Muscle layer of duodenum (tissue), 2 donors: ENCODE measurements at regions not wholly inside any gene's neighbourhood (a gene's known extent, or its start where the extent isn't known, plus 50 kb on each side); places are given as distances from the start of the nearest gene placed in this dataset.
A peak's percentile ranks its signal among the peaks of the same experiment; 100 is the strongest.

Source experiments
- H3K27ac ChIP-seq: one replicate; pipeline ENCODE4 v1.7.0; 2013; ENCODE audit warnings: mild to moderate bottlenecking, low read length
- H3K27me3 ChIP-seq: one replicate; pipeline ENCODE4 v1.7.0; 2013; ENCODE audit warnings: low read depth, mild to moderate bottlenecking, control low read depth, low read length
- H3K36me3 ChIP-seq, 2 donors: one replicate each; pipeline ENCODE4 v1.7.0; 2013; ENCODE audit warnings: low read length in 2 of 2, control low read depth in 1 of 2, mild to moderate bottlenecking in 1 of 2; ENCODE audit not compliant: insufficient read depth in 2 of 2, control insufficient read depth in 1 of 2
- H3K4me1 ChIP-seq, 2 donors: one replicate each; pipeline ENCODE4 v1.7.0; 2013; ENCODE audit warnings: low read length in 2 of 2, mild to moderate bottlenecking in 2 of 2, control low read depth in 1 of 2, moderate library complexity in 1 of 2; ENCODE audit not compliant: insufficient read depth in 2 of 2, control insufficient read depth in 1 of 2
- H3K4me3 ChIP-seq, 2 donors: one replicate each; pipeline ENCODE4 v1.7.0; 2013; ENCODE audit warnings: low read length in 2 of 2, low read depth in 1 of 2, mild to moderate bottlenecking in 1 of 2
- H3K9me3 ChIP-seq, 2 donors: one replicate each; pipeline ENCODE4 v1.7.0; 2013; ENCODE audit warnings: low read length in 2 of 2, control low read depth in 1 of 2, mild to moderate bottlenecking in 1 of 2; ENCODE audit not compliant: control insufficient read depth in 1 of 2
- donor health status: healthy.

- Histone ChIP-seq H3K4me1 (no peaks in the 10 kb centered on the region), H3K27ac (no peak overlapping the region), H3K27me3 (no peaks in the 10 kb centered on the region), H3K4me3 (no peak overlapping the region), H3K36me3 (no peaks in the 10 kb centered on the region), H3K9me3 (peaks cover 9 to 11% of the 10 kb centered on the region in 2 donors)
Measured at GRCh38 chr1:68608289-68608688, 111.4 kb upstream of the DEPDC1 start.

- Histone ChIP-seq H3K27me3 (no peaks in the 10 kb centered on the region), H3K9me3 (peaks cover 11% of the 10 kb centered on the region in 2 donors), H3K4me3 (no peak overlapping the region), H3K36me3 (no peaks in the 10 kb centered on the region), H3K27ac (no peak overlapping the region), H3K4me1 (no peaks in the 10 kb centered on the region)
Measured at GRCh38 chr1:68615312-68615711, 118.4 kb upstream of the DEPDC1 start.

- peaks cover 2 to 14% of the 10 kb centered on the region in 2 donors for H3K9me3 ChIP-seq
- H3K4me1 ChIP-seq = no peaks in the 10 kb centered on the region
- no peaks in the 10 kb centered on the region for H3K27me3 ChIP-seq
- H3K4me3 ChIP-seq = no peak overlapping the region
- no peak overlapping the region for H3K27ac ChIP-seq
- H3K36me3 ChIP-seq = no peaks in the 10 kb centered on the region
Measured at GRCh38 chr1:68617942-68618341, 121.1 kb upstream of the DEPDC1 start.

- peaks cover 0 to 6% of the 10 kb centered on the region in 2 donors for H3K4me1 ChIP-seq
- peaks cover 0 to 10% of the 10 kb centered on the region in 2 donors for H3K9me3 ChIP-seq
- no peaks in the 10 kb centered on the region for H3K36me3 ChIP-seq
- no peak overlapping the region for H3K27ac ChIP-seq
- no peak overlapping the region for H3K4me3 ChIP-seq
- H3K27me3 ChIP-seq = no peaks in the 10 kb centered on the region
Measured at GRCh38 chr1:68620571-68620970, 123.7 kb upstream of the DEPDC1 start.

GRCh38 chr1:68623700-68624099 is 126.8 kb upstream of the DEPDC1 start:
- H3K36me3 ChIP-seq = no peaks in the 10 kb centered on the region
- H3K4me1 ChIP-seq = peaks cover 0 to 6% of the 10 kb centered on the region in 2 donors
- peak overlapping the region; percentile 2 for H3K27ac ChIP-seq
- H3K27me3 ChIP-seq = no peaks in the 10 kb centered on the region
- no peak overlapping the region for H3K4me3 ChIP-seq
- peaks cover 0 to 10% of the 10 kb centered on the region in 2 donors for H3K9me3 ChIP-seq

- no peak overlapping the region for H3K4me3 ChIP-seq
- peaks cover 0 to 6% of the 10 kb centered on the region in 2 donors for H3K4me1 ChIP-seq
- peaks cover 0 to 10% of the 10 kb centered on the region in 2 donors for H3K9me3 ChIP-seq
- no peaks in the 10 kb centered on the region for H3K36me3 ChIP-seq
- H3K27ac ChIP-seq = no peak overlapping the region
- H3K27me3 ChIP-seq = no peaks in the 10 kb centered on the region
Measured at GRCh38 chr1:68624233-68624632, 127.4 kb upstream of the DEPDC1 start.

GRCh38 chr1:68625624-68626023 is 128.7 kb upstream of the DEPDC1 start:
- H3K36me3 ChIP-seq = no peaks in the 10 kb centered on the region
- H3K27ac ChIP-seq = no peak overlapping the region
- H3K27me3 ChIP-seq = no peaks in the 10 kb centered on the region
- H3K9me3 ChIP-seq = peaks cover 0 to 5% of the 10 kb centered on the region in 2 donors
- no peak overlapping the region for H3K4me3 ChIP-seq
- H3K4me1 ChIP-seq = peaks cover 0 to 6% of the 10 kb centered on the region in 2 donors

- Histone ChIP-seq H3K9me3 (no peaks in the 10 kb centered on the region), H3K4me3 (no peak overlapping the region), H3K4me1 (no peaks in the 10 kb centered on the region), H3K27ac (no peak overlapping the region), H3K27me3 (no peaks in the 10 kb centered on the region), H3K36me3 (no peaks in the 10 kb centered on the region)
Measured at GRCh38 chr1:68633141-68633919, 136.4 kb upstream of the DEPDC1 start.

- no peaks in the 10 kb centered on the region for H3K4me1 ChIP-seq
- H3K4me3 ChIP-seq = no peak overlapping the region
- H3K27me3 ChIP-seq = no peaks in the 10 kb centered on the region
- H3K9me3 ChIP-seq = no peaks in the 10 kb centered on the region
- H3K27ac ChIP-seq = no peak overlapping the region
- H3K36me3 ChIP-seq = no peaks in the 10 kb centered on the region
Measured at GRCh38 chr1:68644504-68644903, 147.6 kb upstream of the DEPDC1 start.

GRCh38 chr1:68651115-68651514 is 154.2 kb upstream of the DEPDC1 start:
- H3K9me3 ChIP-seq = peaks cover 0 to 2% of the 10 kb centered on the region in 2 donors
- H3K4me3 ChIP-seq = no peak overlapping the region
- H3K27ac ChIP-seq = no peak overlapping the region
- no peaks in the 10 kb centered on the region for H3K4me1 ChIP-seq
- no peaks in the 10 kb centered on the region for H3K36me3 ChIP-seq
- H3K27me3 ChIP-seq = no peaks in the 10 kb centered on the region

- Histone ChIP-seq H3K36me3 (no peaks in the 10 kb centered on the region), H3K9me3 (peaks cover 0 to 2% of the 10 kb centered on the region in 2 donors), H3K27me3 (no peaks in the 10 kb centered on the region), H3K4me3 (no peak overlapping the region), H3K4me1 (no peaks in the 10 kb centered on the region), H3K27ac (no peak overlapping the region)
Measured at GRCh38 chr1:68653882-68654281, 157.0 kb upstream of the DEPDC1 start.

GRCh38 chr1:68673771-68674170 is 176.9 kb upstream of the DEPDC1 start:
- H3K4me1 ChIP-seq = no peaks in the 10 kb centered on the region
- no peaks in the 10 kb centered on the region for H3K36me3 ChIP-seq
- H3K27ac ChIP-seq = no peak overlapping the region
- H3K9me3 ChIP-seq = no peaks in the 10 kb centered on the region
- no peak overlapping the region for H3K4me3 ChIP-seq
- no peaks in the 10 kb centered on the region for H3K27me3 ChIP-seq
